ENCODE measurements at regions not wholly inside any gene's neighbourhood (a gene's known extent, or its start where the extent isn't known, plus 50 kb on each side); places are given as distances from the start of the nearest gene placed in this dataset.

- TF ChIP-seq CTCF (IDR thresholded peaks at IDR 0.05) (no peak), POLR2A (IDR thresholded peaks at IDR 0.05) (no peak), POLR2AphosphoS5 (IDR thresholded peaks at IDR 0.05) (no peak), EP300 (IDR thresholded peaks at IDR 0.05) (no peak)
Measured at GRCh38 chr6:8234321-8234720, 132.0 kb upstream of the EEF1E1 start.
